CD4-positive, alpha-beta T cell treated with Interleukin-10 for 1 hour (primary cell): ENCODE measurements at regions not wholly inside any gene's neighbourhood (a gene's known extent, or its start where the extent isn't known, plus 50 kb on each side); places are given as distances from the start of the nearest gene placed in this dataset.
"Not testable (repeated sequence)": the region's sequence is repeated elsewhere in the genome, so short reads cannot be mapped to it uniquely, and the experiment has no call there.

Experiments used
- DNase-seq: peaks from one replicate; pipeline ENCODE4 v3.0.0-alpha.2; 2020

- no peak for DNase-seq
These were observed 49.7 kb downstream of the SIPA1L2 start for GRCh38 chr1:232579958-232580941.

DNA sequence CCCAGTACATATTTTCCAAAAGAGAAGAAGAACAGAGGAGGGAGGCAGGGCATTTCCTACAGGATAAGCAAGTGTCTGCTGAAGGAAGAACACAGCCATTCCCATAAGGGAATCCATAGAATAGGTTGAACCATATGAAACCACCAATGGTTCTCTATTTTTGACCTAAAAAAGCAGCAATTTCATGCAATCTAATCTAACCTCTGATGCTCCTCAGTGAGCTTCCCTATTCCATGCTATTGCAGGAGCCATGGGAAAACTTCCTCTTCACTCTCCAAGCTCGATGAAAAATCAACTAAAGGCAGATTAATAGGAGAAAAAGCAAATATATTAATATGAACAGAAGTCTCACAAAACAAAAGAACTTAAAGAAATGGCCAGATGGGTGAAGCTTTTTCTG lies 50.5 kb downstream of the SIPA1L2 start:
- DNase-seq: no peak

DNA sequence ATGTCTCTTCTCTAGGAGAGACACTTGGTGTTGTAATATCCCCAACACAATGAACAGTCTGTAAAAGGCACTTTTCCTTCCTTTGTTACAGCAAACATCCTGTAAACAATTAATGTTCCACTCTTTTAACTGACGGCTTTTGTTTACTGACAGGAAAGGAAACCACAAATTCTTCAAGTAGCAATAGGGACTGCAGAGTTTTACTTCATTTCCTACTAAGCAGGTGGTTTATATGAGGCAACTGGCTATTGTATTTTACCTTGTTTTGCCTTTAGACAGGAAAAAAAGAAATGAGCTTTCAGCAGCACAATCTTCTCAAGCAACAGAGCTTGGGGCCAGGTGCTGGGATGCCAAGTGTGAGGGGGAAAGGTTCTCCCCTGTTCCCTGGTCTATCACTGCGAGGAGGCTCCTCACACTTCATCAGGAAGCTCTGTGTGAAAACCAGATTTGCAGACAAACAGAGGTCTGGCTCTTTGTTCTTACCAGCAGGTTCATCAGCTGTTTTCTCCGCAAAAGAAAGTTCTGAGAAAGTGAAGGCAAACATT lies 51.2 kb downstream of the SIPA1L2 start:
- peak; percentile 33 for DNase-seq

GRCh38 chr1:232577772-232578171 lies 52.2 kb downstream of the SIPA1L2 start:
- peak; percentile 15 for DNase-seq

DNA sequence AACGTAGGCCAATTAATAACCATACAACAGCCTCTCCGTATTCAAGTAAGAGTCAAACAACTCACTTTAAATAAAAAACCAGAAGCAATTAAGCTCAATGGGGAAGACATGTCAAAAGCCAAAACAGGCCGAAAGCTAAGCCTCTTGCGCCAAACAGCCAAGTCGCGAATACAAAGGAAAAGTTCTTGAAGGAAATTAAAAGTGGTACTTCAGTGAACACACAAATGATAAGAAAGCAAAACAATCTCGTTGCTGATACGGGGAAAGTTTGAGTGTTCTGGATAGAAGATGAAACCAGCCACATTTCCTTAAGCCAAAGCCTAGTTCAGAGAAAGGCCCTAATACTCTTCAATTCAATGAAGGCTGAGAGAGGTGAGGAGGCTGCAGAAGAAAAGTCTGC lies 53.4 kb downstream of the SIPA1L2 start:
- no peak for DNase-seq

DNA sequence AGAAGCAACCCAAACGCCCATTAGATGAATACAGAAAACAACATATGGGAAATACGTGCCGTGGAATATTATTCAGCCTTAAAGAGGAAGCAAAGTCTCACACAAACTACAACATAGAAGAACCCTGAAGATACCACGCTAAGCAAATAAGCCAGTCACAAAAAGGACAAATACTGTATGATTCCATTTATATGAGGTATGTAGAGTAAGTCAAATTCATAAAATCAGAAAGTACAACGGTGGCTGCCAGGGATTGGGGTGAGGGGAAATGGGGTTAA lies 54.2 kb downstream of the SIPA1L2 start:
- no peak for DNase-seq

GRCh38 chr1:232574889-232575762 lies 54.8 kb downstream of the SIPA1L2 start:
- no peak for DNase-seq

GRCh38 chr1:232574077-232574476 lies 55.9 kb downstream of the SIPA1L2 start:
- DNase-seq: no peak

GRCh38 chr1:232571523-232571922 lies 58.4 kb downstream of the SIPA1L2 start:
- DNase-seq: no peak

GRCh38 chr1:232570007-232570406 lies 59.9 kb downstream of the SIPA1L2 start:
- DNase-seq: no peak

DNA sequence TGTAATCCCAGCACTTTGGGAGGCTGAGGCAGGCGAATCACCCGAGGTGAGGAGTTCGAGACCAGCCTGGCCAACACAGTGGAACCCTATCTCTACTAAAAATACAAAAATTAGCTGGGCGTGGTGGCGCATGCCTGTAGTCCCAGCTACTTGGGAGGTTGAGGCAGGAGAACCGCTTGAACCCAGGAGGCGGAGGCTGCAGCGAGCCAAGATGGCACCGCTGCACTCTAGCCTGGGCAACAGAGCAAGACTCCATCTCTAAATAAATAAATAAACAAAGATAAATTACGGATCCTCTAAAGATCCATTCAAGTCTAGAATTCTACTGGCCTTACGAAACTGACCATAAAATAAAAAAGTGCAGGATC lies 60.4 kb downstream of the SIPA1L2 start:
- DNase-seq: not testable (repeated sequence)

- DNase-seq: no peak
These were observed 60.9 kb downstream of the SIPA1L2 start for GRCh38 chr1:232568906-232569553.

GRCh38 chr1:232568331-232568852 lies 61.5 kb downstream of the SIPA1L2 start:
- DNase-seq: no peak

DNA sequence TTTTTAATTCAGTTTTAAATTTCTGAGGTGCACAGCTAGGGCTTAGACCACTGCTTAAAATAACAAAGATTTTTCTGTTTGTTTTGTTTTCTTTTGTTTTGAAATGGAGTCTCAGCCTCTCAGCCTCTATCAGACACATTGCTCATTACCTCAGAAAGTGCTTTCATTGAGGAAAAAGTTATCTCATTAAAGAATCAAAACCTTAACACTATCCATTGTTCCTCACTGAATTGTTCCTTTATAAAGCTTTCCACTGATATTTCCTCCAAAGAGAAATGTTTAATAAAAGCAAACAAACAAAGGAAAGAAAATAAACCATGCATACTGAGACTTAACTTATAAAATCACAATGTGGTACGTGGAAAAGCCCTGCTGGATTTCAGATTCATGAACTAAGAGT lies 63.8 kb downstream of the SIPA1L2 start:
- no peak for DNase-seq

GRCh38 chr1:232562855-232563510 lies 67.0 kb downstream of the SIPA1L2 start:
- DNase-seq: no peak

DNA sequence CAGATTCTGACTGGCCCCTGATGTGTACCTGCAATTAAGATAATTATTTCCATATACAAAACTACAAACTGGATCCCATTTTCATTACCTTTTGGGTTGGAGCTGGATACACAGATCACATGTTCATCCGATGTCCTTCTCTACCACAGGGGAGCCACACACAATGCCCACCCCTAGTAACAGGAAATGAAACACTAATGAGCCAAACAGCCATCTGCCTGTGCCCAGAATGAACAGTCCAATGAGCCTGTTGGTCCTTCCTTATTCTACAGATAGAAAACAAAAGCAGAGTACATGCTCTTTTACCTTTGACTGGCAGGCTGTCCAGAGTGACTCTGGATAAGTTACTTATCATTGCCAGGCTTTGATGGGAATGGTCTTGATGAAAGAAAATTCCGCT lies 68.6 kb downstream of the SIPA1L2 start:
- DNase-seq: no peak

- no peak for DNase-seq
These were observed 69.0 kb downstream of the SIPA1L2 start for GRCh38 chr1:232560940-232561339.

GRCh38 chr1:232558954-232559353 lies 71.0 kb downstream of the SIPA1L2 start:
- DNase-seq: no peak

GRCh38 chr1:232557502-232558191 lies 72.3 kb downstream of the SIPA1L2 start:
- DNase-seq: no peak

- DNase-seq: no peak
These were observed 72.8 kb downstream of the SIPA1L2 start for GRCh38 chr1:232557096-232557495.

- no peak for DNase-seq
These were observed 73.6 kb downstream of the SIPA1L2 start for GRCh38 chr1:232556351-232556750.
